GM12892 (cell line): ENCODE measurements at regions not wholly inside any gene's neighbourhood (a gene's known extent, or its start where the extent isn't known, plus 50 kb on each side); places are given as distances from the start of the nearest gene placed in this dataset.

ENCODE experiments used
- POLR2A ChIP-seq: IDR thresholded peaks from 2 replicates; pipeline ENCODE4 v1.6.1; 2011; ENCODE audit warnings: low read depth, low read length, control low read depth
- POLR2AphosphoS5 ChIP-seq: IDR thresholded peaks from 2 replicates; pipeline ENCODE4 v1.6.1; 2011; ENCODE audit warnings: low read depth, low read length, control low read depth
- TAF1 ChIP-seq: IDR thresholded peaks from 2 replicates; pipeline ENCODE4 v1.6.1; 2011; ENCODE audit warnings: low read depth, mild to moderate bottlenecking, control low read depth, low read length, borderline replicate concordance

DNA sequence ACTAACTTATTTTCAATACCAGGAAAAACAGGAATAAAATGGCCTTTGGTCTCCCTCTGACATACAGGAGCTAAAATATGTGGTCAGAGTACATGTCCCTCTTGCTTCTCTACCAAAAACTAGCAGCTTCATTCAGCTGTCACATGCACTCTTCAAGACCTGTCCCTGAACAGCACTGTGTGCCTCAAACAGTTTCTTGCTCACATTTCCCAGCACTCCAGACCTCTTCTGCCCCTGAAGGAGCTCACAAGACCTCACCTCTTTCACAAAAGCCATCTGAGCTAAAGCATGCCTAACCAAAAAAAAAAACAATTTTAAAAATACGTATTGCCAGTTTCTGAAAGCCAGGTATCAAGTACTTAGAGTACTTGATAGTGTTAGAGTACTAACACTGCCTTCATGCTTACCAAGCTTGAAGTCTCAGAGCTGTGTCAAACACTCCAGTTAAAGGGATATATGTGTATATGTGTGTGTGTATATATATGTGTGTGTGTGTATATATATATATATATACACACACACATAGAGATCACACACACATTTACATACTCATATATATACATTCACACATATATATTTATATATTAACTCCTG lies 148.3 kb upstream of the POU3F2 start:
- TF ChIP-seq POLR2A (no peak), POLR2AphosphoS5 (no peak), TAF1 (no peak)
